ENCODE measurements at regions not wholly inside any gene's neighbourhood (a gene's known extent, or its start where the extent isn't known, plus 50 kb on each side); places are given as distances from the start of the nearest gene placed in this dataset.

- no peak overlapping the region for H3K27ac ChIP-seq (ENCODE audit: low read depth in 2 of 2, low read length in 2 of 2)
- no peak for DNase-seq
- H3K4me1 ChIP-seq (ENCODE audit: control insufficient read depth in 2 of 3, insufficient read depth in 2 of 3, low read depth in 1 of 3, low read length in 3 of 3) = no peaks in the 10 kb centered on the region
- H3K9ac ChIP-seq (ENCODE audit: low read length in 3 of 3) = no peak overlapping the region
- no peaks in the 10 kb centered on the region for H3K36me3 ChIP-seq (ENCODE audit: control insufficient read depth in 2 of 3, insufficient read depth in 3 of 3, low read length in 3 of 3)
- FAIRE-seq = no peak
- intact Hi-C loops (cut with DNase I) = no loop called here
- no peaks in the 10 kb centered on the region for H3K9me3 ChIP-seq (ENCODE audit: control insufficient read depth in 2 of 3, insufficient read depth in 1 of 3, low read length in 3 of 3)
- TF ChIP-seq CTCF (IDR thresholded peaks at IDR 0.05; ENCODE audit: borderline replicate concordance, extremely low read depth, insufficient read depth) = no peak
- no peaks in the 10 kb centered on the region for H3K27me3 ChIP-seq (ENCODE audit: control insufficient read depth, insufficient read depth, low read length)
- H3K4me3 ChIP-seq (ENCODE audit: low read length in 3 of 3) = no peak overlapping the region
Observed at GRCh38 chr1:222079566-222079965, 337.7 kb upstream of the DUSP10 start.

GRCh38 chr1:222077206-222077605 is 335.3 kb upstream of the DUSP10 start:
- no peaks in the 10 kb centered on the region for H3K9me3 ChIP-seq (ENCODE audit: control insufficient read depth in 2 of 3, insufficient read depth in 1 of 3, low read length in 3 of 3)
- H3K36me3 ChIP-seq (ENCODE audit: control insufficient read depth in 2 of 3, insufficient read depth in 3 of 3, low read length in 3 of 3) = no peaks in the 10 kb centered on the region
- FAIRE-seq (no peak), DNase-seq (no peak)
- H3K27ac ChIP-seq (ENCODE audit: low read depth in 2 of 2, low read length in 2 of 2) = no peak overlapping the region
- intact Hi-C loops (cut with DNase I) = no loop called here
- H3K4me1 ChIP-seq (ENCODE audit: control insufficient read depth in 2 of 3, insufficient read depth in 2 of 3, low read depth in 1 of 3, low read length in 3 of 3) = no peaks in the 10 kb centered on the region
- no peak overlapping the region for H3K4me3 ChIP-seq (ENCODE audit: low read length in 3 of 3)
- no peaks in the 10 kb centered on the region for H3K27me3 ChIP-seq (ENCODE audit: control insufficient read depth, insufficient read depth, low read length)
- no peak overlapping the region for H3K9ac ChIP-seq (ENCODE audit: low read length in 3 of 3)
- no peak for TF ChIP-seq CTCF (IDR thresholded peaks at IDR 0.05; ENCODE audit: borderline replicate concordance, extremely low read depth, insufficient read depth)

GRCh38 chr1:222074317-222074716 is 332.4 kb upstream of the DUSP10 start:
- H3K27ac ChIP-seq (ENCODE audit: low read depth in 2 of 2, low read length in 2 of 2) = no peak overlapping the region
- no peaks in the 10 kb centered on the region for H3K36me3 ChIP-seq (ENCODE audit: control insufficient read depth in 2 of 3, insufficient read depth in 3 of 3, low read length in 3 of 3)
- intact Hi-C loops (cut with DNase I) = no loop called here
- no peaks in the 10 kb centered on the region for H3K4me1 ChIP-seq (ENCODE audit: control insufficient read depth in 2 of 3, insufficient read depth in 2 of 3, low read depth in 1 of 3, low read length in 3 of 3)
- FAIRE-seq (no peak), DNase-seq (no peak)
- H3K9me3 ChIP-seq (ENCODE audit: control insufficient read depth in 2 of 3, insufficient read depth in 1 of 3, low read length in 3 of 3) = no peaks in the 10 kb centered on the region
- H3K9ac ChIP-seq (ENCODE audit: low read length in 3 of 3) = no peak overlapping the region
- TF ChIP-seq CTCF (IDR thresholded peaks at IDR 0.05; ENCODE audit: borderline replicate concordance, extremely low read depth, insufficient read depth) = no peak
- no peaks in the 10 kb centered on the region for H3K27me3 ChIP-seq (ENCODE audit: control insufficient read depth, insufficient read depth, low read length)
- H3K4me3 ChIP-seq (ENCODE audit: low read length in 3 of 3) = no peak overlapping the region

- no peak overlapping the region for H3K27ac ChIP-seq (ENCODE audit: low read depth in 2 of 2, low read length in 2 of 2)
- FAIRE-seq (no peak), DNase-seq (no peak)
- no peak overlapping the region for H3K4me3 ChIP-seq (ENCODE audit: low read length in 3 of 3)
- H3K9me3 ChIP-seq (ENCODE audit: control insufficient read depth in 2 of 3, insufficient read depth in 1 of 3, low read length in 3 of 3) = no peaks in the 10 kb centered on the region
- no peaks in the 10 kb centered on the region for H3K27me3 ChIP-seq (ENCODE audit: control insufficient read depth, insufficient read depth, low read length)
- TF ChIP-seq CTCF (IDR thresholded peaks at IDR 0.05; ENCODE audit: borderline replicate concordance, extremely low read depth, insufficient read depth) = no peak
- H3K36me3 ChIP-seq (ENCODE audit: control insufficient read depth in 2 of 3, insufficient read depth in 3 of 3, low read length in 3 of 3) = no peaks in the 10 kb centered on the region
- H3K9ac ChIP-seq (ENCODE audit: low read length in 3 of 3) = no peak overlapping the region
- intact Hi-C loops (cut with DNase I) = no loop called here
- no peaks in the 10 kb centered on the region for H3K4me1 ChIP-seq (ENCODE audit: control insufficient read depth in 2 of 3, insufficient read depth in 2 of 3, low read depth in 1 of 3, low read length in 3 of 3)
Observed at GRCh38 chr1:222073307-222073995, 331.6 kb upstream of the DUSP10 start.
